Transverse colon (tissue), 4 donors: ENCODE measurements at regions not wholly inside any gene's neighbourhood (a gene's known extent, or its start where the extent isn't known, plus 50 kb on each side); places are given as distances from the start of the nearest gene placed in this dataset.

Experiments
- DNase-seq: peaks from one replicate; pipeline ENCODE4 v3.0.0-alpha.2; 2019
- H3K27ac ChIP-seq, 4 donors: fragments of 200-600 bp; sonication (generic); 2 replicates each; pipeline ENCODE4 v1.5.1; 2016 to 2018; ENCODE audit warnings: inconsistent platforms in 4 of 4
- H3K27me3 ChIP-seq: fragments of 200-600 bp; sonication (generic); 2 replicates; pipeline ENCODE4 v1.5.1; 2017; ENCODE audit warnings: inconsistent platforms
- H3K36me3 ChIP-seq, 4 donors: fragments of 200-600 bp; sonication (generic); 2 replicates each; pipeline ENCODE4 v1.5.1; 2017 to 2019; ENCODE audit warnings: inconsistent platforms in 4 of 4
- H3K4me1 ChIP-seq, 4 donors: fragments of 200-600 bp; sonication (generic); 2 replicates each; pipeline ENCODE4 v1.5.1; 2017 to 2020; ENCODE audit warnings: inconsistent platforms in 4 of 4
- H3K4me3 ChIP-seq, 4 donors: fragments of 200-600 bp; sonication (generic); 1 replicate in 1 of 4; 2 replicates in 3 of 4; pipeline versions ENCODE4 v1.5.1 to v1.6.1; 2017 to 2019; ENCODE audit warnings: inconsistent platforms in 4 of 4
- H3K9me3 ChIP-seq, 2 donors: fragments of 200-600 bp; sonication (generic); 2 replicates each; pipeline ENCODE4 v1.5.1; 2017 to 2019; ENCODE audit warnings: inconsistent platforms in 2 of 2
- EP300 ChIP-seq: sonication (generic); formaldehyde crosslinking; IDR thresholded peaks from one replicate; pipeline ENCODE4 v1.6.1; 2017; ENCODE audit warnings: antibody characterized with exemption, low read depth
- POLR2A ChIP-seq: fragments of 450-650 bp; IDR thresholded peaks from one replicate; pipeline ENCODE4 v1.6.1; 2016; ENCODE audit warnings: antibody characterized with exemption, mild to moderate bottlenecking, moderate library complexity
- POLR2AphosphoS5 ChIP-seq, 3 donors: sonication (generic); formaldehyde crosslinking; IDR thresholded peaks; one replicate each; pipeline ENCODE4 v1.6.1; 2016; ENCODE audit warnings: antibody characterized with exemption in 3 of 3
- WGBS, 2 donors: methylation state at CpG; one replicate each; pipeline ENCODE4 v1.1.5; 2018; ENCODE audit warnings: low coverage in 1 of 2; 5-methylcytosine and 5-hydroxymethylcytosine counted together
- in situ Hi-C, 4 donors: fragments of 200-750 bp; cut with MboI; loops; one replicate each; pipeline versions ENCODE4 v1.15.0 to v1.15.1; 2017; ENCODE audit warnings: low sequenced_read_pairs in 3 of 4, low pct_ligation_motif_present in 1 of 4, low pct_unique_long_range_greater_than_20kb in 1 of 4
- intact Hi-C: fragments of 100-400 bp; cut with DNase I; formaldehyde crosslinking; loops from one replicate; pipeline ENCODE4 v1.15.1; 2023; ENCODE audit warnings: low total_unique reads
- TF ChIP-seq, protein P1 (sequence below), 5 experiments: fragments of 200-600 bp in 3 of 5; fragments of 450-650 bp in 2 of 5; sonication (generic) in 3 of 5; IDR thresholded peaks; 1 replicate in 2 of 5; 2 replicates in 3 of 5; pipeline ENCODE4 v1.5.1; 2016 to 2017; ENCODE audit warnings: antibody characterized with exemption in 5 of 5, inconsistent platforms in 3 of 5, mild to moderate bottlenecking in 2 of 5, moderate library complexity in 1 of 5

GRCh38 chr13:76157926-76158325 lies 521.8 kb downstream of the LMO7 start:
- H3K4me1 ChIP-seq, result peaks cover 0 to 3% (median 0%) of the 10 kb centered on the region in 4 donors
- TF ChIP-seq POLR2AphosphoS5 (IDR thresholded peaks at IDR 0.05) (no peak), POLR2A (no peak), EP300 (no peak)
- TF ChIP-seq, protein P1, sequence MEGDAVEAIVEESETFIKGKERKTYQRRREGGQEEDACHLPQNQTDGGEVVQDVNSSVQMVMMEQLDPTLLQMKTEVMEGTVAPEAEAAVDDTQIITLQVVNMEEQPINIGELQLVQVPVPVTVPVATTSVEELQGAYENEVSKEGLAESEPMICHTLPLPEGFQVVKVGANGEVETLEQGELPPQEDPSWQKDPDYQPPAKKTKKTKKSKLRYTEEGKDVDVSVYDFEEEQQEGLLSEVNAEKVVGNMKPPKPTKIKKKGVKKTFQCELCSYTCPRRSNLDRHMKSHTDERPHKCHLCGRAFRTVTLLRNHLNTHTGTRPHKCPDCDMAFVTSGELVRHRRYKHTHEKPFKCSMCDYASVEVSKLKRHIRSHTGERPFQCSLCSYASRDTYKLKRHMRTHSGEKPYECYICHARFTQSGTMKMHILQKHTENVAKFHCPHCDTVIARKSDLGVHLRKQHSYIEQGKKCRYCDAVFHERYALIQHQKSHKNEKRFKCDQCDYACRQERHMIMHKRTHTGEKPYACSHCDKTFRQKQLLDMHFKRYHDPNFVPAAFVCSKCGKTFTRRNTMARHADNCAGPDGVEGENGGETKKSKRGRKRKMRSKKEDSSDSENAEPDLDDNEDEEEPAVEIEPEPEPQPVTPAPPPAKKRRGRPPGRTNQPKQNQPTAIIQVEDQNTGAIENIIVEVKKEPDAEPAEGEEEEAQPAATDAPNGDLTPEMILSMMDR (IDR thresholded peaks at IDR 0.05), result no peak
- in situ Hi-C loops, result no loop called here
- H3K4me3 ChIP-seq, result no peak overlapping the region
- intact Hi-C loops, result no loop called here
- H3K36me3 ChIP-seq, result no peaks in the 10 kb centered on the region
- H3K9me3 ChIP-seq, result no peaks in the 10 kb centered on the region
- H3K27ac ChIP-seq, result no peak overlapping the region
- no peaks in the 10 kb centered on the region for H3K27me3 ChIP-seq
- no peak for DNase-seq

DNA sequence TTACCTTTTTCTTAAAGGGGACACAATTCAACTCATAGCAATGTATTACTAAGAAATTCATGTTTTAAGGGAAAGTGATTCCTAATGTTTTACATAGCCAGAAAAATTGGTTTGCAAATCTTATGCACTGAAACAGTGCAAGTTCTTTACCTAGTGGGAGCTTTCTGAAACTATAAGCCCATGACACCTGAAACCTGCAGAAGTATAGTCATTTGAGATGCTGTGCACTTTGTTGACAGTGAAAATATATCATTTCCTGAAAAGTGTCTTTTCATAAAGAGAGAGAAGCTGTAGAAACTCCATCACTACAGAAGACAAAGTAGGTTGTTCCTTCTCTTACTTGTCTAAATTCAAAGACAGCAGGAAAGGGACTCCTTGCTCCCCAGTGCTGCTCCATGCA lies 517.1 kb downstream of the LMO7 start:
- no peak for DNase-seq
- H3K4me3 ChIP-seq, result no peak overlapping the region
- H3K36me3 ChIP-seq, result no peaks in the 10 kb centered on the region
- H3K27me3 ChIP-seq, result no peaks in the 10 kb centered on the region
- H3K4me1 ChIP-seq, result no peaks in the 10 kb centered on the region
- H3K9me3 ChIP-seq, result no peaks in the 10 kb centered on the region
- intact Hi-C loops (no loop called here), in situ Hi-C loops (no loop called here)
- no peak overlapping the region for H3K27ac ChIP-seq
- TF ChIP-seq, protein P1 (IDR thresholded peaks at IDR 0.05), result no peak
- no peak for TF ChIP-seq EP300

DNA sequence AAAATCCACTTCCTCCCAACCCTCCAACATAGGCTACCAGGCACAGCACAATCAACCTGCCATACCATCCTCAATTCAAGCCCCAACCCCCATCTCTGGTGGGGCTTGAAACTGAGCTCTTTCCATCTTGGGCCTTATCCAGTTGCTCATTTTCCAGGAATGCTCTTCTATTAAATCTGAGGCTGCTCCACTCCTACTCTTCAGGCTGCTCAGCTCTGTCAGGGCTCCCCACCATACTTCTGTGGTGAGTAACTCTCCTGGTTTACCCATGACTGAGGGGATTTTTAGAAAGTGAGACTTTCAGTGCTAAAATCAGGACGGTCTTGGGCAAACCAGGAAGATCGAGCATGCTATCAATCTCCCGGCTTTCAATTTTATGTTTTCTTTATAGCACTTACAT lies 512.8 kb downstream of the LMO7 start:
- no peaks in the 10 kb centered on the region for H3K9me3 ChIP-seq
- intact Hi-C loops (no loop called here), in situ Hi-C loops (no loop called here)
- H3K4me3 ChIP-seq, result no peak overlapping the region
- DNase-seq, result no peak
- H3K27ac ChIP-seq, result no peak overlapping the region
- TF ChIP-seq, protein P1 (IDR thresholded peaks at IDR 0.05), result no peak
- TF ChIP-seq EP300, result no peak
- TF ChIP-seq POLR2AphosphoS5 (IDR thresholded peaks at IDR 0.05), result no peak
- TF ChIP-seq POLR2A, result no peak
- no peaks in the 10 kb centered on the region for H3K4me1 ChIP-seq
- H3K36me3 ChIP-seq, result no peaks in the 10 kb centered on the region
- 51 to 70% methylated on average over 3 of the region's 3 CpGs for WGBS, 2 donors
- H3K27me3 ChIP-seq, result no peaks in the 10 kb centered on the region

GRCh38 chr13:76148374-76148773 lies 512.2 kb downstream of the LMO7 start:
- Histone ChIP-seq H3K27me3 (no peaks in the 10 kb centered on the region), H3K4me3 (no peak overlapping the region), H3K4me1 (no peaks in the 10 kb centered on the region), H3K9me3 (no peaks in the 10 kb centered on the region), H3K27ac (no peak overlapping the region), H3K36me3 (no peaks in the 10 kb centered on the region)
- in situ Hi-C loops (no loop called here), intact Hi-C loops (no loop called here)
- DNase-seq, result no peak
- TF ChIP-seq POLR2AphosphoS5 (IDR thresholded peaks at IDR 0.05) (no peak), POLR2A (no peak), EP300 (no peak)
- TF ChIP-seq, protein P1 (IDR thresholded peaks at IDR 0.05), result no peak
